ENCODE measurements at regions not wholly inside any gene's neighbourhood (a gene's known extent, or its start where the extent isn't known, plus 50 kb on each side); places are given as distances from the start of the nearest gene placed in this dataset.

- TF ChIP-seq, protein P1, sequence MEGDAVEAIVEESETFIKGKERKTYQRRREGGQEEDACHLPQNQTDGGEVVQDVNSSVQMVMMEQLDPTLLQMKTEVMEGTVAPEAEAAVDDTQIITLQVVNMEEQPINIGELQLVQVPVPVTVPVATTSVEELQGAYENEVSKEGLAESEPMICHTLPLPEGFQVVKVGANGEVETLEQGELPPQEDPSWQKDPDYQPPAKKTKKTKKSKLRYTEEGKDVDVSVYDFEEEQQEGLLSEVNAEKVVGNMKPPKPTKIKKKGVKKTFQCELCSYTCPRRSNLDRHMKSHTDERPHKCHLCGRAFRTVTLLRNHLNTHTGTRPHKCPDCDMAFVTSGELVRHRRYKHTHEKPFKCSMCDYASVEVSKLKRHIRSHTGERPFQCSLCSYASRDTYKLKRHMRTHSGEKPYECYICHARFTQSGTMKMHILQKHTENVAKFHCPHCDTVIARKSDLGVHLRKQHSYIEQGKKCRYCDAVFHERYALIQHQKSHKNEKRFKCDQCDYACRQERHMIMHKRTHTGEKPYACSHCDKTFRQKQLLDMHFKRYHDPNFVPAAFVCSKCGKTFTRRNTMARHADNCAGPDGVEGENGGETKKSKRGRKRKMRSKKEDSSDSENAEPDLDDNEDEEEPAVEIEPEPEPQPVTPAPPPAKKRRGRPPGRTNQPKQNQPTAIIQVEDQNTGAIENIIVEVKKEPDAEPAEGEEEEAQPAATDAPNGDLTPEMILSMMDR (IDR thresholded peaks at IDR 0.05; ENCODE audit: low read length) = no peak
- TF ChIP-seq EZH2 (optimal IDR thresholded peaks at IDR 0.05; ENCODE audit: low read depth, low read length) = no peak
Measured at GRCh38 chr5:20692913-20693312, 704.9 kb upstream of the CDH18 start.

Measured in MM.1S (cell line).